Suprapubic skin (tissue), 4 donors: ENCODE measurements at regions not wholly inside any gene's neighbourhood (a gene's known extent, or its start where the extent isn't known, plus 50 kb on each side); places are given as distances from the start of the nearest gene placed in this dataset.

Source experiments
- DNase-seq, 2 donors: peaks; one replicate each; pipeline ENCODE4 v3.0.0-alpha.2; 2019; ENCODE audit warnings: low spot score in 2 of 2
- H3K27ac ChIP-seq: fragments of 200-600 bp; sonication (generic); one replicate; pipeline ENCODE4 v1.5.1; 2019
- H3K27me3 ChIP-seq: fragments of 200-600 bp; sonication (generic); one replicate; pipeline ENCODE4 v1.5.1; 2019
- H3K36me3 ChIP-seq: fragments of 200-600 bp; sonication (generic); one replicate; pipeline ENCODE4 v1.5.1; 2019
- H3K4me1 ChIP-seq: fragments of 200-600 bp; sonication (generic); one replicate; pipeline ENCODE4 v1.5.1; 2019
- H3K4me3 ChIP-seq: fragments of 200-600 bp; sonication (generic); one replicate; pipeline ENCODE4 v1.5.1; 2019; ENCODE audit warnings: mild to moderate bottlenecking
- H3K9me3 ChIP-seq: fragments of 200-600 bp; sonication (generic); one replicate; pipeline ENCODE4 v1.5.1; 2019
- EP300 ChIP-seq: sonication (generic); formaldehyde crosslinking; IDR thresholded peaks from one replicate; pipeline ENCODE4 v1.6.1; 2017; ENCODE audit warnings: antibody characterized with exemption
- POLR2A ChIP-seq, 2 donors: fragments of 450-650 bp; IDR thresholded peaks; one replicate each; pipeline ENCODE4 v1.6.1; 2017; ENCODE audit warnings: antibody characterized with exemption in 2 of 2, mild to moderate bottlenecking in 2 of 2, moderate library complexity in 2 of 2
- POLR2AphosphoS5 ChIP-seq, 3 donors: sonication (generic); formaldehyde crosslinking; IDR thresholded peaks; one replicate each; pipeline ENCODE4 v1.6.1; 2017; ENCODE audit warnings: antibody characterized with exemption in 3 of 3
- WGBS: methylation state at CpG from one replicate; pipeline ENCODE4 v1.1.5; 2018; 5-methylcytosine and 5-hydroxymethylcytosine counted together
- TF ChIP-seq, protein P1 (sequence below), 2 donors: fragments of 200-600 bp in 1 of 2; fragments of 450-650 bp in 1 of 2; sonication (generic) in 1 of 2; IDR thresholded peaks; one replicate each; pipeline ENCODE4 v1.5.1; 2016 to 2019; ENCODE audit warnings: antibody characterized with exemption in 2 of 2, mild to moderate bottlenecking in 1 of 2, moderate library complexity in 1 of 2

DNA sequence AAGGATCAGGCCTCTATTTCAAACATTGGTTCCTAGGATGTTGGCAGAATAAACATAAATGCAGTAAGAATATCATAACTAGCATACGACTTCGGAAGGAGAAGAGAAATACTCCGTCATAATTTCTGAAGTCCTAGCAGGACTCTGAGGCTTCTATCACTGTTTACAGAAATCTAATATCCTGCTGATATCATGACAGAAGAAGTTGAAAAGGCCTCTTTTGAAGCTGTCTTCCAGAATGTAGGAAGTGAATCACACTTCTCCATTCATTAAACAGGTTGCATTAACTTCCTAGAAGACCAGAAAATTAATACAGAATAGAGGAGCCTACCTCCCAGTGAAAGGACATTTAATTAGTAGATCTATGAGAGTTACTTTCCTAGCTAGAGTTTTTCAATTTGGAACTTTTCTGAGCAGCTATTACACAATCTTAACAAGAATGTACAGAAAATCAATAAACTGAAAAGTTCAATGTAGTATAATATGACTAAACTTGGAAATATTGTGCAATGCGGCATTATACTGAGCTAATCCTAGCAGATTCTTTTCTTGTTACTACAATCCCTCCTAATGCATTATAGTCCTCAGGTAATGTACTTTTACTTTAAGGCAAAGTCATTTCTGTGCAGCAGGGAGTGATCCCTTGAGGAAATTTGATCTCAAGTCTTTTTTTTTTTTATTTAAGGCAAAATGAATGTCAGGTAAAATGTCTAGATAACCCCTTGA is 622.6 kb upstream of the CELF2 start:
- DNase-seq: no peak
- Histone ChIP-seq H3K9me3 (no peaks in the 10 kb centered on the region), H3K4me3 (no peak overlapping the region), H3K4me1 (no peaks in the 10 kb centered on the region), H3K27me3 (no peaks in the 10 kb centered on the region), H3K36me3 (no peaks in the 10 kb centered on the region), H3K27ac (no peak overlapping the region)
- WGBS: 87% methylated on average over 4 of the region's 4 CpGs
- TF ChIP-seq POLR2AphosphoS5 (IDR thresholded peaks at IDR 0.05) (no peak), POLR2A (IDR thresholded peaks at IDR 0.05) (no peak), EP300 (no peak)
- TF ChIP-seq, protein P1, sequence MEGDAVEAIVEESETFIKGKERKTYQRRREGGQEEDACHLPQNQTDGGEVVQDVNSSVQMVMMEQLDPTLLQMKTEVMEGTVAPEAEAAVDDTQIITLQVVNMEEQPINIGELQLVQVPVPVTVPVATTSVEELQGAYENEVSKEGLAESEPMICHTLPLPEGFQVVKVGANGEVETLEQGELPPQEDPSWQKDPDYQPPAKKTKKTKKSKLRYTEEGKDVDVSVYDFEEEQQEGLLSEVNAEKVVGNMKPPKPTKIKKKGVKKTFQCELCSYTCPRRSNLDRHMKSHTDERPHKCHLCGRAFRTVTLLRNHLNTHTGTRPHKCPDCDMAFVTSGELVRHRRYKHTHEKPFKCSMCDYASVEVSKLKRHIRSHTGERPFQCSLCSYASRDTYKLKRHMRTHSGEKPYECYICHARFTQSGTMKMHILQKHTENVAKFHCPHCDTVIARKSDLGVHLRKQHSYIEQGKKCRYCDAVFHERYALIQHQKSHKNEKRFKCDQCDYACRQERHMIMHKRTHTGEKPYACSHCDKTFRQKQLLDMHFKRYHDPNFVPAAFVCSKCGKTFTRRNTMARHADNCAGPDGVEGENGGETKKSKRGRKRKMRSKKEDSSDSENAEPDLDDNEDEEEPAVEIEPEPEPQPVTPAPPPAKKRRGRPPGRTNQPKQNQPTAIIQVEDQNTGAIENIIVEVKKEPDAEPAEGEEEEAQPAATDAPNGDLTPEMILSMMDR (IDR thresholded peaks at IDR 0.05): no peak

DNA sequence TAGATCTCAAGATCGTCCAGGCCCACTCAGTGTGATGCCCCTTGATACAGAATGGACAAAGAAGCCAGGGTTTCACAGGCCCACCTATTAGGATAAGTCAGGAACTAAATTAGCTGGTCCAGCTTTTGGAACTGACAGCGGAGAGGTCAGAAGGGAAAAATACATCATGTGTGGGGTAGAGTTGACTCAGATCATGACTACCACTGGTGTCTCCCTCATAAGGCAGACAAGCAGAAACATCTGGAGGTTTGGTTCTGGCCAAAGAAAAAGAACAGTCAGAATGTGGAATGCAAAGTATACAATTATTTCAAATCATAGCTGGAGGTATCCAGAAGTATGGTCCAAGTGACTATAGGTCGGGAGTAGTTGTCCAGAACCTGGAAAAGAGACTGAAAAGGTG is 621.1 kb upstream of the CELF2 start:
- DNase-seq: no peak
- H3K27me3 ChIP-seq: no peaks in the 10 kb centered on the region

DNA sequence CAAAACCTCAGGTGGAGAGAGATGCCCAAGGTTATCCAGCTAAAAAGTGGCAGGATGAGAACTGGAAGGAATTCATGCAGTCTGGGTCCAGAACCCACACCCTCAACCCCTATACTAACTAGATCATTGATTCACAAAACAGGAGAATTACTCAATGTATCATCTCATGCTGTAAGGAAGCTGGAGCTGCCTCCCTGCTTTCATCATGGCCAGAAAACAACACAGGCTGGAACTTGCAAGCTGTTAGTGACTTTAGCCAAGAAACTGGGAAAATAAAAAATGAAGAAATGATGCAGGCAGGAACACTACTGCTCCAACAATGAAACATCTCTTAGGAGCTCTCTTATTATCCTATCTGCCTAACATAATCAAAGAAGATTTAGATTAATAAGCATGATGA is 619.8 kb upstream of the CELF2 start:
- H3K4me1 ChIP-seq: no peaks in the 10 kb centered on the region
- TF ChIP-seq, protein P1 (IDR thresholded peaks at IDR 0.05): no peak
- no peak for TF ChIP-seq POLR2A (IDR thresholded peaks at IDR 0.05)
- no peak for TF ChIP-seq EP300
- no peak for TF ChIP-seq POLR2AphosphoS5 (IDR thresholded peaks at IDR 0.05)
- no peaks in the 10 kb centered on the region for H3K9me3 ChIP-seq

More for the DNA sequence above, 621.1 kb upstream of the CELF2 start:
- TF ChIP-seq POLR2A (IDR thresholded peaks at IDR 0.05) (no peak), EP300 (no peak), POLR2AphosphoS5 (IDR thresholded peaks at IDR 0.05) (no peak)
- TF ChIP-seq, protein P1 (IDR thresholded peaks at IDR 0.05): no peak
- no peaks in the 10 kb centered on the region for H3K36me3 ChIP-seq
- no peak overlapping the region for H3K27ac ChIP-seq
- no peak overlapping the region for H3K4me3 ChIP-seq
- no peaks in the 10 kb centered on the region for H3K9me3 ChIP-seq
- H3K4me1 ChIP-seq: no peaks in the 10 kb centered on the region
- 84% methylated on average over 3 of the region's 3 CpGs for WGBS

DNA sequence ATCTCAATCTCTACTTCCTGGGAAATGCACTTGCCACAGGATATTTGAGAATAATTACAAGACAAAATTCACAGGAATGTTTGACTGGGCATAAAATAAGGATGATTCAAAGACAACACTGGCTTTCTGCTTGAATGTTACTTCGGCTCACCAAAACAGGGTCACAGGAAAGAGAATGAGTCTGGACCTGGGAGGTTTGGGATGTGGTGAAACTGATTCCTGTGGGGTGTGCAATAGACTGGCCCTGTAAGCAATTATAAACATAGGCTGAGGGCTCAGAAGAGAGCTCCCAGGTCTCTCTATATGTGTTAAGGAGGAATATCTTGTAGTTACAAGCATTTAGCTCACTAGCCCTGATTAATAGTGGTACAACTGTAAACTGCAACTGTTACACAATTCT is 613.9 kb upstream of the CELF2 start:
- Histone ChIP-seq H3K9me3 (no peaks in the 10 kb centered on the region), H3K27me3 (no peaks in the 10 kb centered on the region), H3K36me3 (no peaks in the 10 kb centered on the region), H3K4me1 (no peaks in the 10 kb centered on the region), H3K27ac (no peak overlapping the region), H3K4me3 (no peak overlapping the region)
- 89% methylated on average over 1 of the region's 1 CpG for WGBS
- TF ChIP-seq, protein P1 (IDR thresholded peaks at IDR 0.05): no peak
- TF ChIP-seq POLR2AphosphoS5 (IDR thresholded peaks at IDR 0.05): no peak
- TF ChIP-seq POLR2A (IDR thresholded peaks at IDR 0.05): no peak
- no peak for TF ChIP-seq EP300
- no peak for DNase-seq

More for the DNA sequence above, 619.8 kb upstream of the CELF2 start:
- Histone ChIP-seq H3K27ac (no peak overlapping the region), H3K36me3 (no peaks in the 10 kb centered on the region), H3K4me3 (no peak overlapping the region), H3K27me3 (no peaks in the 10 kb centered on the region)
- no peak for DNase-seq

DNA sequence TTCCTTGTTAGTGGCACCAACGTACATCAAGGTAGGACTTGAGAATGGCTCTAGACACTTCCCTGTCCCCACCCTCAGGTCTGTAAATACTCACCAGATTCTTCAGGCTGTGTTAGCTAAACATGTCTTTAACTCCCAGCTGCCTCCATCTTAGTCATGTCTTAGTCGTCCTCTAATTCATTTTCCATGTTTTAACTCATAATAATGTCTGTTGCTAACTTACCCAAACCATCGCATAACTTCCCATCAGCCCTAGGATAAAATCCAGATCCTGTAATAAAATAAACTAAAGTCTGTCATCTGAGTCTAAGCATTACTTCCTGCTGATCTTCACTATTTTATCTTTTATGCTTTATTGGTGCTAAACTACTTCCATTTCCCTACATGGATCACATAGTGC is 600.0 kb upstream of the CELF2 start:
- Histone ChIP-seq H3K9me3 (no peaks in the 10 kb centered on the region), H3K27ac (no peak overlapping the region), H3K27me3 (no peaks in the 10 kb centered on the region), H3K4me3 (no peak overlapping the region), H3K36me3 (no peaks in the 10 kb centered on the region), H3K4me1 (no peaks in the 10 kb centered on the region)
- WGBS: 75% methylated on average over 3 of the region's 3 CpGs
- no peak for TF ChIP-seq EP300
- no peak for TF ChIP-seq POLR2A (IDR thresholded peaks at IDR 0.05)
- TF ChIP-seq POLR2AphosphoS5 (IDR thresholded peaks at IDR 0.05): no peak
- DNase-seq: no peak
